GM23338 (cell line): ENCODE measurements at regions not wholly inside any gene's neighbourhood (a gene's known extent, or its start where the extent isn't known, plus 50 kb on each side); places are given as distances from the start of the nearest gene placed in this dataset.

Experiments
- ATAC-seq: fragments of 200-7000 bp; cut with Tn5 transposase; 3 replicates; pipeline ENCODE4 v1.9.1; 2020
- DNase-seq: peaks from one replicate; pipeline ENCODE4 v3.0.0-alpha.2; 2015; ENCODE audit warnings: low spot score
- H2AFZ ChIP-seq: fragments of 200-600 bp; sonication (generic); 2 replicates; pipeline ENCODE4 v1.8.0; 2016; ENCODE audit warnings: antibody characterized with exemption, mild to moderate bottlenecking, moderate library complexity
- H3F3A ChIP-seq: fragments of 200-600 bp; sonication (generic); replicated peaks from 2 replicates; pipeline ENCODE4 v1.8.0; 2017; ENCODE audit warnings: antibody characterized with exemption, mixed run types, low read depth
- H3K27ac ChIP-seq: fragments of 200-600 bp; sonication (generic); 2 replicates; pipeline ENCODE4 v1.6.1; 2016; ENCODE audit warnings: low read depth
- H3K27me3 ChIP-seq: fragments of 200-600 bp; sonication (generic); 2 replicates; pipeline ENCODE4 v1.8.0; 2016; ENCODE audit warnings: mild to moderate bottlenecking, mixed run types, moderate library complexity; ENCODE audit not compliant: insufficient read depth
- H3K36me3 ChIP-seq: fragments of 200-600 bp; sonication (generic); 2 replicates; pipeline ENCODE4 v1.8.0; 2016; ENCODE audit warnings: mild to moderate bottlenecking; ENCODE audit not compliant: insufficient read depth
- H3K4me1 ChIP-seq: fragments of 200-600 bp; sonication (generic); 2 replicates; pipeline ENCODE4 v1.8.0; 2016; ENCODE audit warnings: mild to moderate bottlenecking, moderate library complexity; ENCODE audit not compliant: insufficient read depth
- H3K4me2 ChIP-seq: fragments of 200-600 bp; sonication (generic); 2 replicates; pipeline ENCODE4 v1.7.1; 2017; ENCODE audit warnings: mixed run types
- H3K4me3 ChIP-seq: fragments of 200-600 bp; sonication (generic); 2 replicates; pipeline ENCODE4 v1.6.1; 2016; ENCODE audit warnings: mixed run types
- H3K79me2 ChIP-seq: fragments of 200-600 bp; sonication (generic); replicated peaks from 2 replicates; pipeline ENCODE4 v1.8.0; 2017; ENCODE audit warnings: mild to moderate bottlenecking; ENCODE audit not compliant: insufficient read depth
- H3K9me2 ChIP-seq: fragments of 200-600 bp; sonication (generic); 2 replicates; pipeline ENCODE4 v1.8.0; 2017; ENCODE audit not compliant: insufficient read depth
- H4K20me1 ChIP-seq: fragments of 200-600 bp; sonication (generic); replicated peaks from 2 replicates; pipeline ENCODE4 v1.8.0; 2017; ENCODE audit warnings: mild to moderate bottlenecking; ENCODE audit not compliant: insufficient read depth
- H3K27ac Mint-ChIP-seq: 2 replicates; pipeline ENCODE4 v1.8.0; 2020; ENCODE audit warnings: inconsistent platforms, mild to moderate bottlenecking, moderate library complexity, mixed read lengths
- H3K27me3 Mint-ChIP-seq: 3 replicates; pipeline ENCODE4 v1.8.0; 2022; ENCODE audit warnings: low read depth, mild to moderate bottlenecking, moderate library complexity, mixed read lengths, inconsistent platforms; ENCODE audit not compliant: insufficient read depth, poor library complexity
- H3K36me3 Mint-ChIP-seq: 3 replicates; pipeline ENCODE4 v1.8.0; 2021; ENCODE audit warnings: low read depth, mild to moderate bottlenecking, inconsistent platforms, moderate library complexity, mixed read lengths
- H3K4me1 Mint-ChIP-seq: 3 replicates; pipeline ENCODE4 v1.8.0; 2020; ENCODE audit warnings: mild to moderate bottlenecking, inconsistent platforms, mixed read lengths
- H3K4me3 Mint-ChIP-seq: 3 replicates; pipeline ENCODE4 v1.8.0; 2021; ENCODE audit warnings: moderate library complexity, mild to moderate bottlenecking, inconsistent platforms, mixed read lengths
- H3K9me3 Mint-ChIP-seq: 3 replicates; pipeline ENCODE4 v1.8.0; 2020; ENCODE audit warnings: moderate library complexity, mild to moderate bottlenecking, inconsistent platforms, mixed read lengths
- CREB1 ChIP-seq: fragments of 250-450 bp; sonication (Bioruptor Pico); IDR thresholded peaks from 2 replicates; pipeline ENCODE4 v1.5.0; 2020; ENCODE audit warnings: low read depth, mild to moderate bottlenecking, moderate library complexity
- CTCF ChIP-seq, 2 experiments: fragments of 200-600 bp in 1 of 2; sonication (generic) in 1 of 2; conservative IDR thresholded peaks; 2 replicates each; pipeline versions ENCODE4 v1.5.1 to v1.6.1; 2016 to 2017; ENCODE audit warnings: antibody characterized with exemption in 2 of 2, low read depth in 2 of 2, mild to moderate bottlenecking in 2 of 2, moderate library complexity in 1 of 2
- EZH2 ChIP-seq: fragments of 200-600 bp; sonication (generic); IDR thresholded peaks from one replicate; pipeline ENCODE4 v1.8.0; 2017; ENCODE audit warnings: antibody characterized with exemption, mild to moderate bottlenecking, low read depth; ENCODE audit not compliant: unreplicated experiment
- EZH2phosphoT487 ChIP-seq: fragments of 200-600 bp; sonication (generic); IDR thresholded peaks from one replicate; pipeline ENCODE4 v1.8.1; 2018; ENCODE audit warnings: antibody characterized with exemption; ENCODE audit not compliant: unreplicated experiment
- JUNB ChIP-seq: IDR thresholded peaks from one replicate; pipeline ENCODE4 v1.6.1; 2016; ENCODE audit warnings: antibody characterized with exemption; ENCODE audit not compliant: unreplicated experiment
- NANOG ChIP-seq: IDR thresholded peaks from 2 replicates; pipeline ENCODE4 v1.6.1; 2016; ENCODE audit warnings: antibody characterized with exemption, borderline replicate concordance
- STAT1 ChIP-seq: IDR thresholded peaks from one replicate; pipeline ENCODE4 v1.6.1; 2016; ENCODE audit warnings: antibody characterized with exemption; ENCODE audit not compliant: unreplicated experiment
- ZNF114 ChIP-seq: fragments of 250-450 bp; sonication (Bioruptor Pico); IDR thresholded peaks from 2 replicates; pipeline ENCODE4 v1.5.0; 2020; ENCODE audit warnings: mild to moderate bottlenecking, moderate library complexity
- ZNF331 ChIP-seq: fragments of 250-450 bp; sonication (Bioruptor Pico); IDR thresholded peaks from 2 replicates; pipeline ENCODE4 v1.5.0; 2020; ENCODE audit warnings: low read depth, mild to moderate bottlenecking, moderate library complexity
- ZNF462 ChIP-seq: fragments of 250-450 bp; sonication (Bioruptor Pico); IDR thresholded peaks from 2 replicates; pipeline ENCODE4 v1.5.0; 2020; ENCODE audit warnings: mild to moderate bottlenecking, moderate library complexity

- no peaks in the 10 kb centered on the region for H3F3A ChIP-seq
- Mint-ChIP-seq H3K4me3 (no peak overlapping the region), H3K36me3 (no peaks in the 10 kb centered on the region), H3K4me1 (peaks cover 37% of the 10 kb centered on the region), H3K27ac (no peak overlapping the region), H3K9me3 (no peaks in the 10 kb centered on the region), H3K27me3 (no peaks in the 10 kb centered on the region)
- H4K20me1 ChIP-seq = no peaks in the 10 kb centered on the region
- H3K36me3 ChIP-seq = no peaks in the 10 kb centered on the region
- H3K4me3 ChIP-seq = no peak overlapping the region
- no peak for TF ChIP-seq EZH2
- TF ChIP-seq CTCF (conservative IDR thresholded peaks at IDR 0.05; ENCODE audit: low read depth in 2 of 2) = peak; percentile 46 to 63
- H3K27me3 ChIP-seq = no peaks in the 10 kb centered on the region
- no peaks in the 10 kb centered on the region for H3K79me2 ChIP-seq
- no peak overlapping the region for H3K4me2 ChIP-seq
- DNase-seq (peak; percentile 28), ATAC-seq (peak; percentile 60)
- peaks cover 31% of the 10 kb centered on the region for H3K4me1 ChIP-seq
- no peak overlapping the region for H2AFZ ChIP-seq
- H3K27ac ChIP-seq = no peak overlapping the region
- H3K9me2 ChIP-seq = no peaks in the 10 kb centered on the region; the same call in 1 of the 2 replicates
Observed at GRCh38 chr1:57966340-57966739, 542.5 kb upstream of the DAB1 start.

GRCh38 chr1:57963581-57963980 lies 539.7 kb upstream of the DAB1 start:
- Histone ChIP-seq H3K27ac (no peak overlapping the region), H3K4me1 (peaks cover 14% of the 10 kb centered on the region), H3K27me3 (no peaks in the 10 kb centered on the region), H3K79me2 (no peaks in the 10 kb centered on the region), H3K4me2 (no peak overlapping the region), H3K9me2 (no peaks in the 10 kb centered on the region), H3K36me3 (no peaks in the 10 kb centered on the region), H3K4me3 (no peak overlapping the region), H4K20me1 (no peaks in the 10 kb centered on the region), H3F3A (no peaks in the 10 kb centered on the region), H2AFZ (no peak overlapping the region)
- Mint-ChIP-seq H3K4me3 (no peak overlapping the region), H3K36me3 (no peaks in the 10 kb centered on the region), H3K4me1 (peaks cover 22% of the 10 kb centered on the region), H3K9me3 (no peaks in the 10 kb centered on the region), H3K27ac (no peak overlapping the region), H3K27me3 (no peaks in the 10 kb centered on the region)
- no peak for ATAC-seq
- DNase-seq = no peak
- TF ChIP-seq CTCF (conservative IDR thresholded peaks at IDR 0.05; ENCODE audit: low read depth in 2 of 2) (no peak), NANOG (no peak), ZNF114 (no peak), ZNF331 (CRISPR knock-in tag) (no peak), CREB1 (CRISPR knock-in tag) (no peak), JUNB (no peak), STAT1 (no peak), ZNF462 (CRISPR knock-in tag) (no peak), EZH2 (no peak), EZH2phosphoT487 (no peak)
